CD4-positive, alpha-beta T cell treated with Interleukin-15 for 4 hours (primary cell): ENCODE measurements at regions not wholly inside any gene's neighbourhood (a gene's known extent, or its start where the extent isn't known, plus 50 kb on each side); places are given as distances from the start of the nearest gene placed in this dataset.

Source experiments
- DNase-seq: peaks from one replicate; pipeline ENCODE4 v3.0.0-alpha.2; 2020; ENCODE audit warnings: low spot score

DNA sequence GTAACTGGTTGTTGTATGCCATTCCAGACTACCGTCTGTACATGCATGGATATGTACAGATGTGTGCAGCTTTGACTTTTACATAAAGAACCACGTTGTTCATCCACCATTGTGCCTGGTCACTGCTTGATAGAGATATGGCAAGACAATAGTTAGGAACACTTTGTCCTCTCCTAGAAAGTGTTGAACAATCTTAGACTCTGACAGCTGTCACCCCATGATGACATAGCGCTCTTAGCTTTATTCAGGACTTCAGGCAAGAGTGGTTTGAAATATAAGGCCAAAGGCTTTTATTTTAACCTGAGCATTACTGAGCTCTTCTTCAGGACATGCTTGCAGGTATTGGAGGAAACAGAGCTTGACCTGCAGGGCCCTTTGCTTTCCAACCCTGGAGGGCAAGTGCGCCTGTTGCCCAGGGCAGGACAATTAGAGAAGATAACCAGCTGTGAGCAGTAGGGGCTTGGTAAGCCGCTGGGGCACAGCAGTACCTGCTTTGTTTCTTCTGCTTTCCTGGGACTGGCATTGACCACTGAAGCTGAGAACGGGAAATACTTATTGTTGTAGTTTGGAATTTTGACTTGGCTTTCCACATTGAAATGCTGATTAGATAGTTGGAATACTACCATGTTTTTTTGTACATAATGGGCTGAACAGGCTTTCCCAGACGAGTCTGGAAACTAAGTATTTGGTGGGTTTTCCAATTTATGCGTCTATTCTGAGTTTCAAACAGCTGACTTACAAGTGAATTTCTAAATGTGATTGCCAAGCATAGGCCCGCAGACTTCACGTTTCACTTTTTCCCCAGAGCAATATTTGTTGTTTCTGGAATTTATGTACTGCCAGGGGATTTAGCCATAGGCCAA, 51.1 kb downstream of the GARRE1 start:
- DNase-seq: no peak

DNA sequence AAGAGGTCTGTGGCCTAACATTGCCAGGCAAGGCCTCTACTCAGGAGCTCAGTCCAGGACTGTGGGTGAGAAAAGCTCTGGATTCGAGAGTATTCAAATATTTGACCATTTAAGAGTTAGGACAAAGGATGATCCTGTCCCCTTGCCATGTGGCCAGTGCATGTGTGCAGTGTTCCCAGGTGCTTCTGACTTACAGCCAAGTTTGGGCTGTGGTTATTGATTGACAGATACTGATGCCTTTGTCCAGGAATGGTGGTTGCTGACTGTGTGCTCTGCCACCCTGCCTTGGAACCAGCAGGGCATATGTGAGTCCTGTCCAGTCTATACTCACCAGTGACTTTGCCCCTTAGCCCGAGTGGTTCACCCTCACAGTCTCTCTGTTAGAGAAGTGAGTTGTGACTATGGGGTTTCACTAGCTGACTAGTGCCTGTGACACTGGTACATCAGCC, 51.9 kb downstream of the GARRE1 start:
- DNase-seq: no peak

DNA sequence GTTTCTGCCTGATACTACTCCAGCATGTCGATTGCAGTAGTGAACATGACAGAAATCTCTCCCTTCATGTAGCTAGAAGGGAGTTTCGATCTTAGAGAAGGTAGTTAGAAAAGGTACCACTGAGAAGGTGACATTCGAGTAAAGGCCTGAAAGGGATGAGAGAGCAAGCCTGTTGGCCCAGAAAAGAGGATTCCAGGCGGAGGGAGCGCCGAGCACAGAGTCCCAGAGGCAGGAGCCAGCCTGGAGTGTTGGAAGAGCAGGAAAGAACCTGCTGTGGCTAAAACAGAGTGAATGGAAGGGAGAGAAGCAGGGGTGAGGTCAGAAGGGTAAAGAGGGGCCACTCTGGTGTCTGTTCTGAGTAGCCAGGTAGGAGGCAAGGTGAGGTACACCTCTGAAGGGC, 52.5 kb downstream of the GARRE1 start:
- no peak for DNase-seq

DNA sequence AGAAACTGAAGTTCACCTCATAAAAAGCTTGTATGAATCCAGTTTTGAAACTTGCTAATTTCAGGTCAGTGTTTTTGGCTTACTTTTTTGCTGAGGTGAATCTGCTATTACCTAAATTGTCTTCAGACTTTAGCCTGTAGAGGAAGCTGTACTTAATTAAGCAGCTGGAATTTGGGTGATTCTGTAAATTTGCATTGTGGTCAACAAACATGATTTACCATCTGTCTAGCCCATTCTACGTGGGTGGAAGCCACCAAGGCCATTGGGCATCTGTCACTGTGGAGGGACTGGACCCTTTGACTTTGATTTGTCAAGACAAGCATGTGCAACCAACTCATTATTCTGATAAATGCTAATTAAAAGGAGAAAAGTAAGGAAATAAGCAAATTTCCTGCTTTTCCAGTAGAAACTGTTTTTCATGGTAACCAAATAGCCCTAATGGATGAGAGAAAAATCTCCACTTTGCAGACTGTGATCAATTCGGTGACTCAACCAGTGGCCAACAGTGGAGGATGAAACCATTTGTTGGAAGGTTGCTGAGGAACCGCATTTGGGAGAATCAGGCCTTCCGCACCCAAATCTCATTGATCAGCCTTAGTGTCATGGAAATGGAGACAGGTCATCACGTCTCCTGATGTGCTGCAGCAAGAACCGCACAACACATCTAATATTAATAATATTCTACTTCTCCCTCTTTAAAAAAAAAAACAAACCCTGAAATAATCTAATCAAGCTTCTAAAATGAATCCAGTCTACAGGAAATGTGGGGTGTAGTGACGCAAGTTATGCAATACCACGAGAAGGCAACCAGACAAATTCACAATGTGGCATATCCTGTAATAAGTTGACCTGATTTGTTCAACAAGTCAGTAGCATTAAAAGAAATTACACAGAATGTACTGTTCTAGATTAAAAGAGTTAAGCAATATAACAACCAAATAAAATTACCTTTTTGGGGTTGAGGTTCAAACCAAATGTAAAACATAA, 54.3 kb downstream of the GARRE1 start:
- peak; percentile 18 for DNase-seq

DNA sequence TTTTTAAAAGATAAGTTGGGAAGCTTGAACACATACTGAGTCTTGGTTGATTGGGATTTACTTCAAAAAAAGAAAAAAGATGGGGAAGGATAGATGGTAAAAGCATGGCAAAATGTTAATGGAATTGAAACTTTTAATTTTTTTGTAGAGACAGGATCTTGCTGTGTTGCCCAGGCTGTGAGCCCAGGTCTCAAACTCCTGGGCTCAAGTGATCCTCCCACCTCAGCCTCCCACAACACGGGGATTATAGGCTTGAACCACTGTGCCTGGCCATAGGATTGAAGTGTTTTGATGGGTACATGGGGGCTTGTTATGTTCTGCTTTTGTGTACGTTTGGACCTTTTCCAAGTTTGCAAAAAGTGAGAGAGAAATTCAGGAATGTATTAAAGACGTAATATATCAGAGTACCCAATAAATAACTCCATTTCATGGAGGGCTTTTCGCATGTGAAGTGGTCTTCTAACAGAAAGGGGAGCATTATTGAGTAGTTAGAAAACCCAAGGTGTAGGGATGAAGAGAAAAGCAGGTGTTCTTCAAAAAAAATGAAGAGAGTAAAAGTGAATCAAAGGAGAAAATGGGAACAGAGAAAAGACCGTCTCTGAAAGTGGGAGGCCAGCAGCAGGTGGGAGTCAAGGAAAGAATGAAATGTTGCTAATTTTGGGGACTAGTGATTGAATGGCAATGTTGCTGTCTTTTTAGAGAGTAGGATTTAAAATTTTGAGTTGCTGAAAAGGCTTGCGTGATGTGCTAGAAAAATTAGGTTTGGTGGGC, 55.2 kb downstream of the GARRE1 start:
- no peak for DNase-seq

DNA sequence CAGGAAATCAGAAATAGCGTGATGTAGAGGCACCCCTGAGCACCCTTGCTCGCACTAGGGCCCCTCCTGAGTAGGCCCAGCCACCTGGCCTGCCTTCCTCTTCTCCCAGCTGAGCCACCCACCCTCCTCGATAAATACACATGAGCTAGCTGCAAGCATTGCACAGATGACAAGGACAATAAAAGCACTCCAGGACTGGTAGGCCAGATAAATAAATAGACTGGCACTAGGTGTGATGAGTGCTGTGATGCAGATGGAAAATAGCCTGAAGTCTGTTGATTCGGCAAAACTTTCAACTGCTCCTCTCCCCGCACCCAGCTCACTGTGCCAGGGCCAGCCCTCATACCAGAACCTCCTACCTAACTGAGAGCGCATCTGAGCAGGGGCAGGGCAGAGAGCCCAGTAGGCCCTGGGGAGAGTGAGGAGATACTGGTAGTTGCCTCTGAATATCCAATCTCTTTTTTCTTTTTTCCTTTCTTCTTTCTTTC, 54.5 kb upstream of the GPI start:
- no peak for DNase-seq

DNA sequence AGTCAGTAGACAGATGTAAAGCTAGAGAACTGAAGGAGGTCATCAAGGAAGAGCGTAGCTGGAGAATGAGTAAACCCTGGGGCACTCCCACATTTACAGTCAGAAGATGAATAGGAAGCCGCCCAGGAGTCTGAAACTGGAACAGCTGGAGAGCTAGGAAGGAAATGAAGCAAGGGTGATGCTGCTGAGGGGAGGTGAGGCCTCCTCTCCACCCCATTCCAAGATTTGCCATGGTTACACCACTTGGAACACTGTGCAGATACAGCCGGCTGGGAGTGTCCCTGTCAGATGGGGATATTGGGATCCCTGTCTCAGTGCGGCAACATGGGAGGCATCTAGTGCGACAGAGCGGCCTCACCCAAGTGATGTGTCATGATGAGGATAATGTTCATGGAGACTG, 51.8 kb upstream of the GPI start:
- no peak for DNase-seq

DNA sequence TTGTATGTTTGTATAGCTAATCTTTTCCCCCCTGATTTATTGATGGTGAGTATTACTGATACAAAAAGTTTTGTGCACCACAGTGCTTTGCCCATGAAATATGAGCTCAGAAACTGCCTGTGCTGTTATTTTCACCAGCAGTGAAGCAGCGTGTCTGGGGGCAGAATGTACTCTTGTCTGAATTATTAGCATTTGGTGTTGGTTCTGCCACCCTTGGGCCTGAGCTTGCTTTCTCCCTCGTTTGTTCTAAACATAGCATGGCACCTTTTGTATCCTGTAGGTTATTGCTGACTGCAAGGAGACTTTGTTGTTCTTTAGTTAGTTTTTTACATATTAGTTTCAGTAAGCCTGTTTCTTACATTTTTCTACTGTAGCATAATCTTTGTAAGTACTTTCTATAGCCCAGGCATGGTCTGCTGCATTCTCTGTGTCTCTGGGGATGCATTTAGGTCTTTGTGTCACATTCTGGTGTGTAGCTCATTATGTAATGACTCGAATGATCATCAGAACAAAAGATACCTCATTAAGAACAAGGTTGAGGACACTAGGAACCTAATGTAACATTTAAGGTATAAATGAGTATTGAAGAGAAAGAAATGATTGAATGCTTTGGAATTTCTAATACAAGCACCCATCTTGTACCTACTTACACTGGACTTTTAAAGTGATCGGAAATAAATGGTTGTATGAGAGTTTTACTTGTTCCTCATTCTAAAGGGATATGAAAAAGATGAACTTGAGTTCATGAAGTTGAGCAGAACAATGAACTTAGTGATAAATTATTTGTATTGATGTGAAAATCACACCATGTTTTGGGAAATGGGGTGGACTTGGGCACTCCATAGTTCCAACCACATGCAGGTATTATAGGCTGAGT, 50.3 kb upstream of the GPI start:
- no peak for DNase-seq
